Endothelial cell (in vitro differentiated cells): ENCODE measurements at regions not wholly inside any gene's neighbourhood (a gene's known extent, or its start where the extent isn't known, plus 50 kb on each side); places are given as distances from the start of the nearest gene placed in this dataset.

Experiments used
- DNase-seq: peaks from one replicate; pipeline ENCODE4 v3.0.0; 2021; ENCODE audit warnings: low spot score
- H3K27ac Mint-ChIP-seq: one replicate; pipeline ENCODE4 v1.8.0; 2021; ENCODE audit warnings: mixed read lengths, inconsistent platforms; ENCODE audit not compliant: unreplicated experiment
- H3K27me3 Mint-ChIP-seq: one replicate; pipeline ENCODE4 v1.8.0; 2021; ENCODE audit warnings: mild to moderate bottlenecking, moderate library complexity, mixed read lengths, inconsistent platforms; ENCODE audit not compliant: unreplicated experiment
- H3K36me3 Mint-ChIP-seq: one replicate; pipeline ENCODE4 v1.8.0; 2021; ENCODE audit warnings: mild to moderate bottlenecking, low read depth, mixed read lengths, inconsistent platforms; ENCODE audit not compliant: unreplicated experiment
- H3K4me1 Mint-ChIP-seq: one replicate; pipeline ENCODE4 v1.8.0; 2021; ENCODE audit warnings: mild to moderate bottlenecking, mixed read lengths, inconsistent platforms; ENCODE audit not compliant: unreplicated experiment
- H3K4me3 Mint-ChIP-seq: one replicate; pipeline ENCODE4 v1.8.0; 2021; ENCODE audit warnings: mild to moderate bottlenecking, mixed read lengths, inconsistent platforms; ENCODE audit not compliant: unreplicated experiment
- H3K9me3 Mint-ChIP-seq: one replicate; pipeline ENCODE4 v1.8.0; 2021; ENCODE audit warnings: mixed read lengths, inconsistent platforms; ENCODE audit not compliant: unreplicated experiment
- CTCF ChIP-seq: fragments of 200-600 bp; sonication (generic); IDR thresholded peaks from one replicate; pipeline ENCODE4 v1.5.0; 2021; ENCODE audit warnings: antibody characterized with exemption; ENCODE audit not compliant: unreplicated experiment

- no peak for TF ChIP-seq CTCF
Observed at GRCh38 chr12:40573024-40573423, 119.2 kb upstream of the CNTN1 start.

GRCh38 chr12:40575987-40576386 is 116.3 kb upstream of the CNTN1 start:
- no peaks in the 10 kb centered on the region for H3K27me3 Mint-ChIP-seq
- no peak for DNase-seq
- no peaks in the 10 kb centered on the region for H3K4me1 Mint-ChIP-seq
- H3K4me3 Mint-ChIP-seq: no peak overlapping the region
- no peaks in the 10 kb centered on the region for H3K36me3 Mint-ChIP-seq
- peaks cover 4% of the 10 kb centered on the region for H3K9me3 Mint-ChIP-seq
- H3K27ac Mint-ChIP-seq: no peak overlapping the region
- no peak for TF ChIP-seq CTCF

More at GRCh38 chr12:40573024-40573423, 119.2 kb upstream of the CNTN1 start:
- Mint-ChIP-seq H3K4me1 (no peaks in the 10 kb centered on the region), H3K4me3 (no peak overlapping the region), H3K9me3 (no peaks in the 10 kb centered on the region), H3K36me3 (no peaks in the 10 kb centered on the region), H3K27me3 (no peaks in the 10 kb centered on the region), H3K27ac (no peak overlapping the region)
- DNase-seq: no peak

- no peaks in the 10 kb centered on the region for H3K4me1 Mint-ChIP-seq
- H3K27me3 Mint-ChIP-seq: no peaks in the 10 kb centered on the region
- peaks cover 5% of the 10 kb centered on the region for H3K36me3 Mint-ChIP-seq
- no peak overlapping the region for H3K27ac Mint-ChIP-seq
- no peak for TF ChIP-seq CTCF
- H3K4me3 Mint-ChIP-seq: no peak overlapping the region
- peaks cover 13% of the 10 kb centered on the region for H3K9me3 Mint-ChIP-seq
- no peak for DNase-seq
Observed at GRCh38 chr12:40577834-40578233, 114.4 kb upstream of the CNTN1 start.

GRCh38 chr12:40579687-40580086 is 112.6 kb upstream of the CNTN1 start:
- peaks cover 5% of the 10 kb centered on the region for H3K36me3 Mint-ChIP-seq
- H3K4me3 Mint-ChIP-seq: no peak overlapping the region
- DNase-seq: no peak
- peaks cover 13% of the 10 kb centered on the region for H3K9me3 Mint-ChIP-seq
- no peaks in the 10 kb centered on the region for H3K4me1 Mint-ChIP-seq
- H3K27ac Mint-ChIP-seq: no peak overlapping the region
- no peaks in the 10 kb centered on the region for H3K27me3 Mint-ChIP-seq
- TF ChIP-seq CTCF: no peak

GRCh38 chr12:40580346-40580745 is 111.9 kb upstream of the CNTN1 start:
- Mint-ChIP-seq H3K27ac (no peak overlapping the region), H3K9me3 (peaks cover 13% of the 10 kb centered on the region), H3K4me1 (no peaks in the 10 kb centered on the region), H3K4me3 (no peak overlapping the region), H3K27me3 (no peaks in the 10 kb centered on the region), H3K36me3 (peaks cover 5% of the 10 kb centered on the region)
- no peak for TF ChIP-seq CTCF
- DNase-seq: no peak
